ENCODE measurements at regions not wholly inside any gene's neighbourhood (a gene's known extent, or its start where the extent isn't known, plus 50 kb on each side); places are given as distances from the start of the nearest gene placed in this dataset.

- Mint-ChIP-seq H3K36me3 (no peaks in the 10 kb centered on the region), H3K9me3 (0 out of 2 replicates have a peak, but pooled peaks cover 4% of the 10 kb centered on the region), H3K4me1 (peaks cover 6% of the 10 kb centered on the region), H3K27ac (no peak overlapping the region), H3K4me3 (no peak overlapping the region), H3K27me3 (ENCODE audit: low read depth) (no peaks in the 10 kb centered on the region)
- TF ChIP-seq KAT7 (CRISPR knock-in tag; IDR thresholded peaks at IDR 0.05; ENCODE audit: borderline replicate concordance): no peak
- no peak for TF ChIP-seq ZNF425 (CRISPR knock-in tag; conservative IDR thresholded peaks at IDR 0.05)
- no peak for TF ChIP-seq CTCF (IDR thresholded peaks at IDR 0.05)
- POLR2A ChIA-PET: no interaction called here
- CTCF ChIA-PET: no interaction called here
- ATAC-seq: no peak
- DNase-seq (ENCODE audit: low spot score): no peak
Measured at GRCh38 chr15:69963385-69963784, 134.3 kb downstream of the TLE3 start.

- CTCF ChIA-PET: interaction anchor here (0.5 kb wide), 1 partner anchor 176 kb away, joined by 3 read pairs; no protein-coding TSS in a partner anchor
- H3K27ac Mint-ChIP-seq: no peak overlapping the region
- ATAC-seq (no peak), DNase-seq (ENCODE audit: low spot score) (no peak)
- H3K4me1 Mint-ChIP-seq: no peaks in the 10 kb centered on the region
- no peaks in the 10 kb centered on the region for H3K9me3 Mint-ChIP-seq
- POLR2A ChIA-PET: no interaction called here
- peaks cover 3% of the 10 kb centered on the region; the same call in 1 of the 2 replicates for H3K27me3 Mint-ChIP-seq (ENCODE audit: low read depth)
- no peaks in the 10 kb centered on the region for H3K36me3 Mint-ChIP-seq
- no peak overlapping the region for H3K4me3 Mint-ChIP-seq
- TF ChIP-seq ELF4 (CRISPR knock-in tag; IDR thresholded peaks at IDR 0.05; ENCODE audit: low read depth) (no peak), AR (CRISPR knock-in tag; IDR thresholded peaks at IDR 0.05) (no peak), ZNF317 (CRISPR knock-in tag; IDR thresholded peaks at IDR 0.05; ENCODE audit: borderline replicate concordance, low read depth) (no peak), ZNF219 (CRISPR knock-in tag; IDR thresholded peaks at IDR 0.05; ENCODE audit: borderline replicate concordance) (no peak), MLX (CRISPR knock-in tag; IDR thresholded peaks at IDR 0.05) (no peak), CBFB (CRISPR knock-in tag; IDR thresholded peaks at IDR 0.05; ENCODE audit: low read depth) (no peak), FOXK1 (CRISPR knock-in tag; IDR thresholded peaks at IDR 0.05) (no peak), RELA (CRISPR knock-in tag; IDR thresholded peaks at IDR 0.05; ENCODE audit: borderline replicate concordance) (no peak), JAZF1 (CRISPR knock-in tag; IDR thresholded peaks at IDR 0.05) (no peak), SP1 (CRISPR knock-in tag; conservative IDR thresholded peaks at IDR 0.05) (no peak), NR3C1 (CRISPR knock-in tag; conservative IDR thresholded peaks at IDR 0.05; ENCODE audit: low read depth) (no peak), EMX1 (CRISPR knock-in tag; IDR thresholded peaks at IDR 0.05) (no peak), CTCF (IDR thresholded peaks at IDR 0.05) (no peak), NR1H2 (CRISPR knock-in tag; IDR thresholded peaks at IDR 0.05) (no peak), ARID4B (CRISPR knock-in tag; IDR thresholded peaks at IDR 0.05; ENCODE audit: borderline replicate concordance) (no peak), E2F4 (CRISPR knock-in tag; IDR thresholded peaks at IDR 0.05; ENCODE audit: borderline replicate concordance, low read depth) (no peak), ZNF263 (CRISPR knock-in tag; IDR thresholded peaks at IDR 0.05; ENCODE audit: low read depth) (no peak)
Measured at GRCh38 chr15:69971771-69972170, 125.9 kb downstream of the TLE3 start.

Measured in WTC11 (cell line).